Prostate gland (tissue), 2 donors: ENCODE measurements at regions not wholly inside any gene's neighbourhood (a gene's known extent, or its start where the extent isn't known, plus 50 kb on each side); places are given as distances from the start of the nearest gene placed in this dataset.

ENCODE experiments used
- DNase-seq: peaks from one replicate; pipeline ENCODE4 v3.0.0-alpha.2; 2019; ENCODE audit warnings: low spot score
- H3K27ac ChIP-seq, 2 donors: fragments of 200-600 bp; sonication (generic); 2 replicates each; pipeline ENCODE4 v1.5.1; 2017 to 2019
- H3K27me3 ChIP-seq: fragments of 200-600 bp; sonication (generic); replicated peaks from 2 replicates; pipeline ENCODE4 v1.5.1; 2019; ENCODE audit not compliant: insufficient read depth
- H3K36me3 ChIP-seq, 2 donors: fragments of 200-600 bp; sonication (generic); 1 replicate in 1 of 2; 2 replicates in 1 of 2; pipeline versions ENCODE4 v1.5.1 to v1.8.1; 2017 to 2019
- H3K4me1 ChIP-seq: fragments of 200-600 bp; sonication (generic); replicated peaks from 2 replicates; pipeline ENCODE4 v1.5.1; 2019
- H3K4me3 ChIP-seq, 2 donors: fragments of 200-600 bp; sonication (generic); 2 replicates each; pipeline ENCODE4 v1.5.1; 2017 to 2019
- H3K9me3 ChIP-seq: fragments of 200-600 bp; sonication (generic); 2 replicates; pipeline ENCODE4 v1.5.1; 2017
- POLR2A ChIP-seq: fragments of 450-650 bp; IDR thresholded peaks from one replicate; pipeline ENCODE4 v1.6.1; 2016; ENCODE audit warnings: antibody characterized with exemption, mild to moderate bottlenecking
- POLR2AphosphoS5 ChIP-seq: sonication (generic); formaldehyde crosslinking; IDR thresholded peaks from one replicate; pipeline ENCODE4 v1.6.1; 2017; ENCODE audit warnings: antibody characterized with exemption
- WGBS: methylation state at CpG from one replicate; pipeline ENCODE4 v1.1.5; 2018; 5-methylcytosine and 5-hydroxymethylcytosine counted together
- intact Hi-C: fragments of 100-400 bp; cut with DNase I; formaldehyde crosslinking; loops from one replicate; pipeline ENCODE4 v1.14.2; 2022
- TF ChIP-seq, protein P1 (sequence below), 4 experiments: fragments of 200-600 bp in 2 of 4; fragments of 450-650 bp in 2 of 4; sonication (generic) in 2 of 4; IDR thresholded peaks; 1 replicate in 3 of 4; 2 replicates in 1 of 4; pipeline ENCODE4 v1.5.1; 2016 to 2019; ENCODE audit warnings: antibody characterized with exemption in 4 of 4, mild to moderate bottlenecking in 2 of 4, moderate library complexity in 2 of 4

DNA sequence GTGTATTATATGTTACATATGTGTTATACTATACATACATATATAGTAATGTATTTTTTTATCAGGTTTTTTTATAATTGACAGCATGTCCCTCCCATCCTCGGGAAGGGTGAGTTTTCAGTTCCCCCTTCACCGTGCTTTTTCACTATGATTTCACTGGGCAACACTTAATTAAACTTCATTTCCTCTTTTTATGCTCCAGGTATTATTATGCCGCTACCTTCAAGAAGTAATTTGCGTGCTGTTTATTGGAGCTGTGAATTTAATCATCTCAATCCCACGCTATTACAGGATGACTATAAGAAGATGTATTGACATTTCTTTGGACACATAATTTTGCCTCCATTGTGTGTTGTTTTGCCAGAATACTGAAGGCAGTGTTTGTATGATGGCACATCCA is 228.6 kb downstream of the SAMD5 start:
- H3K9me3 ChIP-seq = no peaks in the 10 kb centered on the region
- no peak for DNase-seq
- TF ChIP-seq, protein P1, sequence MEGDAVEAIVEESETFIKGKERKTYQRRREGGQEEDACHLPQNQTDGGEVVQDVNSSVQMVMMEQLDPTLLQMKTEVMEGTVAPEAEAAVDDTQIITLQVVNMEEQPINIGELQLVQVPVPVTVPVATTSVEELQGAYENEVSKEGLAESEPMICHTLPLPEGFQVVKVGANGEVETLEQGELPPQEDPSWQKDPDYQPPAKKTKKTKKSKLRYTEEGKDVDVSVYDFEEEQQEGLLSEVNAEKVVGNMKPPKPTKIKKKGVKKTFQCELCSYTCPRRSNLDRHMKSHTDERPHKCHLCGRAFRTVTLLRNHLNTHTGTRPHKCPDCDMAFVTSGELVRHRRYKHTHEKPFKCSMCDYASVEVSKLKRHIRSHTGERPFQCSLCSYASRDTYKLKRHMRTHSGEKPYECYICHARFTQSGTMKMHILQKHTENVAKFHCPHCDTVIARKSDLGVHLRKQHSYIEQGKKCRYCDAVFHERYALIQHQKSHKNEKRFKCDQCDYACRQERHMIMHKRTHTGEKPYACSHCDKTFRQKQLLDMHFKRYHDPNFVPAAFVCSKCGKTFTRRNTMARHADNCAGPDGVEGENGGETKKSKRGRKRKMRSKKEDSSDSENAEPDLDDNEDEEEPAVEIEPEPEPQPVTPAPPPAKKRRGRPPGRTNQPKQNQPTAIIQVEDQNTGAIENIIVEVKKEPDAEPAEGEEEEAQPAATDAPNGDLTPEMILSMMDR (IDR thresholded peaks at IDR 0.05) = no peak
- TF ChIP-seq POLR2A = no peak
- no peak for TF ChIP-seq POLR2AphosphoS5
- intact Hi-C loops = no loop called here
- H3K27ac ChIP-seq = no peak overlapping the region
- H3K27me3 ChIP-seq = no peaks in the 10 kb centered on the region
- H3K4me3 ChIP-seq = no peak overlapping the region
- H3K36me3 ChIP-seq = no peaks in the 10 kb centered on the region
- no peaks in the 10 kb centered on the region for H3K4me1 ChIP-seq
- WGBS = 87% methylated on average over 5 of the region's 5 CpGs

DNA sequence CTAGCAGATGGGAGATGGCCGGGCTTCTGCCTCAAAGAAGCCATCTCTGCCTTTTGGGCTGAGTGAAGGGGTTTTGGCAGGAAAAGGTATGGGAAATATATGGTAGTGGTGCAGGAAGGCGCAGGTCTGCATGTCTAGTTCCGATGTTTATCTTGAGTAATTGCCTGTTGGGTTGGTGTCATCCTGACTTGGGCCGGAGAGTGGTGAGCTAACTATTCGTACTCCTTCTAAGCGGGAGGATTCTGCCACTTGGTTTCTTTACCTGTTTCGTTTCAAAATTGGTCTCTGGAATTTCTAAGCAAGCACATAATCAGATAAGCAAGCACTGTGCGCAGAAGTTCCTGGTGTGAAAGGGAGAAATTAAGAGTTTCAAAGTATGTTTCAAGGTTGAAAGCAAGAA is 229.6 kb downstream of the SAMD5 start:
- peak; percentile 4 for DNase-seq
- H3K27me3 ChIP-seq = no peaks in the 10 kb centered on the region
- WGBS = 30% methylated on average over 8 of the region's 8 CpGs
- no peaks in the 10 kb centered on the region for H3K9me3 ChIP-seq
- H3K36me3 ChIP-seq = no peaks in the 10 kb centered on the region
- no peak overlapping the region for H3K27ac ChIP-seq
- no peak overlapping the region for H3K4me3 ChIP-seq
- intact Hi-C loops = no loop called here
- no peaks in the 10 kb centered on the region for H3K4me1 ChIP-seq
- TF ChIP-seq POLR2AphosphoS5 (no peak), POLR2A (no peak)
- TF ChIP-seq, protein P1 (IDR thresholded peaks at IDR 0.05) = no peak

DNA sequence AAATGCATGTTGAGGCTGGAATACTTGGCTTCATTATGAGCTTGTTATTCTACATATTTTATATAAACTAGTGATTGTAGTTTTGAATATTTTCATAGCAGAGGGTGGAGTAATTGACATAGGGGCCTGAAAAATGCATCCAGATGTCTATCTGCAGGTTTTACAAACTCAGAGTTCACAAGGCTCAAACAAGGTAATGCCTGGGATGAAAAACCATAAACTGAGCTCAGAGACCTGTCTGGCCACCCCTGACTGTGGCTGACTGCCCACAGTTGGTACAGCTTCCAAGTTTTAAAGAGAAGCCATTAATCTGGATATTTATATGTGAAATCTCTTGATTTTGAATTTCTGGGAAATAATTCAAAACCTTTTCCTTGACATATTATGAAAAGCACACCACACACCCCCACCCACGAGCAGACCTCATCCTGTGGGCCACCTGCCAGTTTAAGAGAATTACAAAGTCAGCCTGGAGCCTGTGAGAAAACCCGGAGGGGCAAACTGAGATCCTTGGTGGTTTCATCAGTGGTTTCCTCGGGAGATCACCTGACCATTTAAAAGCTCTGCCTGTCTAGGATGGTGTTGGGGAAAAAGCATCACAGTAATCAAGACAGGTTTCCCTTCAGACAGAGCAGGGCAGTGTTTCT is 230.1 kb downstream of the SAMD5 start:
- Histone ChIP-seq H3K4me3 (no peak overlapping the region), H3K27ac (no peak overlapping the region)
- 10% methylated on average over 3 of the region's 3 CpGs for WGBS

DNA sequence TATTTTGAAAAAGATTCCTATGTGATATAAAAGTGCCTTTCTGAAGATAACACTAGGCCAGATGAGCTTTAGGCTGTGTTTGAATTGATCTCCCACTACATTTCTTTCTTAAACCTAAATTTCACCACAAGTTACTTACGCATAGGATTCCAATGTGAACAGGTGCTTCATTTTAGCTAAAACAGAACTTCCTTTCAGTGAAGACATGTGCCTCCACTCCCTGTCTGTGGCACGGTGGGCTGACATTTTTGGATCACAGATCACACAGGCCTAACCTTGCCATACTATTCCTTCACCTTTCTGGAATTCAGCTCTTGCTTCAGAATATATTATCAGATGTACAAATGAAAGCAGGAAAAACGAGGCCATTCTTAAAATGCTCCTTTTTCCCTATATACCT is 231.8 kb downstream of the SAMD5 start:
- no peak for DNase-seq
- Histone ChIP-seq H3K27me3 (no peaks in the 10 kb centered on the region), H3K36me3 (no peaks in the 10 kb centered on the region), H3K27ac (no peak overlapping the region), H3K4me3 (no peak overlapping the region), H3K9me3 (no peaks in the 10 kb centered on the region), H3K4me1 (no peaks in the 10 kb centered on the region)
- intact Hi-C loops = no loop called here
- 88% methylated on average over 3 of the region's 3 CpGs for WGBS
- no peak for TF ChIP-seq POLR2AphosphoS5
- TF ChIP-seq, protein P1 (IDR thresholded peaks at IDR 0.05) = no peak
- no peak for TF ChIP-seq POLR2A

More for the DNA sequence above, 230.1 kb downstream of the SAMD5 start:
- intact Hi-C loops = no loop called here
- H3K36me3 ChIP-seq = no peaks in the 10 kb centered on the region
- no peaks in the 10 kb centered on the region for H3K9me3 ChIP-seq
- H3K27me3 ChIP-seq = no peaks in the 10 kb centered on the region
- no peaks in the 10 kb centered on the region for H3K4me1 ChIP-seq
- peak; percentile 6 for DNase-seq
- no peak for TF ChIP-seq POLR2A
- TF ChIP-seq POLR2AphosphoS5 = no peak
- TF ChIP-seq, protein P1 (IDR thresholded peaks at IDR 0.05) = no peak

DNA sequence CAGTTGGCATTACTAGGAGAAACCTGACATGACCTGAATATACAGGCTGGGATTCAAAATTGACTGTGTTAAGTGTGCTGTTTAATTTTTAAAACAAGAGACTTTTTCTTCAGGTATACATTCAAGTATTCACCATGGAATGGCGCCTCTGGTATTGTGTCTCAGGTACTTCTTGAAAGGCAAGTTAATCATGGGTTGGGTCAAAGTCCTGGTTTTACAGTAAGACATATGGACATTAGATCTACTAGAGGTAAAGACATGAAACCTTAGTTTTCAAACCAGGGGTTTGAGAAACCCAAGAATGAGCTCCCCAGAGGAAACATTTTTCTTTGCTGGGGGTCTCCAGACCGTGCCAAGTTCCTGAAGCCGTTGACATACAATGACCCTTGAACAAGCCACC is 232.4 kb downstream of the SAMD5 start:
- DNase-seq = no peak
- Histone ChIP-seq H3K27ac (no peak overlapping the region), H3K4me3 (no peak overlapping the region), H3K9me3 (no peaks in the 10 kb centered on the region), H3K36me3 (no peaks in the 10 kb centered on the region), H3K4me1 (no peaks in the 10 kb centered on the region), H3K27me3 (no peaks in the 10 kb centered on the region)
- intact Hi-C loops = no loop called here
- TF ChIP-seq POLR2AphosphoS5 (no peak), POLR2A (no peak)
- TF ChIP-seq, protein P1 (IDR thresholded peaks at IDR 0.05) = no peak
- WGBS = 92% methylated on average over 3 of the region's 3 CpGs
